SW480 (cell line): ENCODE measurements at regions not wholly inside any gene's neighbourhood (a gene's known extent, or its start where the extent isn't known, plus 50 kb on each side); places are given as distances from the start of the nearest gene placed in this dataset.
"Not testable (repeated sequence)": the region's sequence is repeated elsewhere in the genome, so short reads cannot be mapped to it uniquely, and the experiment has no call there.

Experiments used
- DNase-seq: peaks from one replicate; pipeline ENCODE4 v3.0.0-alpha.2; 2016; ENCODE audit warnings: low spot score

GRCh38 chr7:68547181-68547580, 1051.1 kb upstream of the AUTS2 start:
- no peak for DNase-seq

GRCh38 chr7:68547799-68548198, 1050.5 kb upstream of the AUTS2 start:
- no peak for DNase-seq

- DNase-seq: no peak
Observed at GRCh38 chr7:68550027-68550426, 1048.2 kb upstream of the AUTS2 start.

GRCh38 chr7:68550635-68551034, 1047.6 kb upstream of the AUTS2 start:
- DNase-seq: no peak

GRCh38 chr7:68556537-68556936, 1041.7 kb upstream of the AUTS2 start:
- DNase-seq: no peak

GRCh38 chr7:68559518-68559917, 1038.8 kb upstream of the AUTS2 start:
- no peak for DNase-seq

GRCh38 chr7:68562323-68562899, 1035.9 kb upstream of the AUTS2 start:
- no peak for DNase-seq

- no peak for DNase-seq
Observed at GRCh38 chr7:68564306-68565135, 1033.8 kb upstream of the AUTS2 start.

- DNase-seq: no peak
Observed at GRCh38 chr7:68571286-68571685, 1027.0 kb upstream of the AUTS2 start.

- no peak for DNase-seq
Observed at GRCh38 chr7:68573271-68574005, 1024.8 kb upstream of the AUTS2 start.

- DNase-seq: no peak
Observed at GRCh38 chr7:68576366-68576765, 1021.9 kb upstream of the AUTS2 start.

- no peak for DNase-seq
Observed at GRCh38 chr7:68581417-68581816, 1016.9 kb upstream of the AUTS2 start.

GRCh38 chr7:68587599-68587998, 1010.7 kb upstream of the AUTS2 start:
- DNase-seq: no peak

- no peak for DNase-seq
Observed at GRCh38 chr7:68601826-68602225, 996.4 kb upstream of the AUTS2 start.

- DNase-seq: no peak
Observed at GRCh38 chr7:68604541-68604940, 993.7 kb upstream of the AUTS2 start.

GRCh38 chr7:68610701-68611100, 987.6 kb upstream of the AUTS2 start:
- DNase-seq: no peak

GRCh38 chr7:68613405-68613804, 984.9 kb upstream of the AUTS2 start:
- DNase-seq: peak; percentile 15

- DNase-seq: no peak
Observed at GRCh38 chr7:68613897-68614296, 984.4 kb upstream of the AUTS2 start.

- no peak for DNase-seq
Observed at GRCh38 chr7:68619526-68619925, 978.7 kb upstream of the AUTS2 start.

- DNase-seq: no peak
Observed at GRCh38 chr7:68622500-68622899, 975.8 kb upstream of the AUTS2 start.

- DNase-seq: no peak
Observed at GRCh38 chr7:68623030-68623429, 975.2 kb upstream of the AUTS2 start.

- no peak for DNase-seq
Observed at GRCh38 chr7:68627247-68627864, 970.9 kb upstream of the AUTS2 start.

- not testable (repeated sequence) for DNase-seq
Observed at GRCh38 chr7:68630914-68631313, 967.4 kb upstream of the AUTS2 start.
